HCT116 (cell line): ENCODE measurements at regions not wholly inside any gene's neighbourhood (a gene's known extent, or its start where the extent isn't known, plus 50 kb on each side); places are given as distances from the start of the nearest gene placed in this dataset.

Experiments used
- ATAC-seq: fragments of 200-7000 bp; cut with Tn5 transposase; 2 replicates; pipeline ENCODE4 v1.9.1; 2020; ENCODE audit warnings: mild to moderate bottlenecking, moderate library complexity
- BruUV-seq: library from RNA; stranded (reverse); fragments of 400-500 nt; replicated peaks from 2 replicates; lab custom pipeline; 2021; lab: Mats Ljungman, UMichigan
- CTCF ChIA-PET: fragments of 300-600 bp; sonication (Branson Sonifier 250); formaldehyde crosslinking; loops from one replicate; lab custom pipeline; 2021; ENCODE audit warnings: antibody characterized with exemption; lab: Charles Lee
- POLR2A ChIA-PET: fragments of 300-600, 350-600 bp; sonication (Branson Sonifier 250); formaldehyde crosslinking; loops from one replicate; lab custom pipeline; 2021; ENCODE audit warnings: antibody characterized with exemption; lab: Charles Lee
- RAD21 ChIA-PET, 2 experiments: fragments of 300-600 bp; sonication (Branson Sonifier 250); formaldehyde crosslinking; loops; one replicate each; lab custom pipeline; 2023; ENCODE audit warnings: low total read pairs in 2 of 2; ENCODE audit not compliant: uncharacterized antibody in 2 of 2, unreplicated experiment in 2 of 2, low non-redundant PET in 1 of 2; lab: Charles Lee
- DNase-seq: peaks from one replicate; pipeline ENCODE4 v3.0.0-alpha.2; 2010; ENCODE audit warnings: low read depth, low spot score
- H2AFZ ChIP-seq: fragments of 200-600 bp; shearing (Covaris generic), sonication (generic); 2 replicates; pipeline ENCODE4 v1.6.1; 2017; ENCODE audit warnings: low read depth, mixed run types, mixed read lengths, antibody characterized with exemption, low read length; ENCODE audit not compliant: poor library complexity, severe bottlenecking
- H3K27ac ChIP-seq: 2 replicates; pipeline ENCODE4 v1.5.1; 2012; ENCODE audit warnings: low read depth, low read length
- H3K27me3 ChIP-seq: fragments of 200-600 bp; sonication (generic); 2 replicates; pipeline ENCODE4 v1.6.1; 2016; ENCODE audit warnings: mixed run types, low read length, mixed read lengths; ENCODE audit not compliant: insufficient read depth
- H3K36me3 ChIP-seq, 2 experiments: fragments of 200-500 bp in 1 of 2; fragments of 200-600 bp in 1 of 2; sonication (Bioruptor generic) in 1 of 2; sonication (generic) in 1 of 2; 2 replicates each; pipeline versions ENCODE4 v1.5.1 to v1.6.1; 2014 to 2016; ENCODE audit warnings: low read length in 2 of 2, inconsistent platforms in 1 of 2, mixed read lengths in 1 of 2, mixed run types in 1 of 2; ENCODE audit not compliant: insufficient read depth in 2 of 2, control insufficient read depth in 1 of 2
- H3K4me1 ChIP-seq, 2 experiments: fragments of 200-600 bp in 1 of 2; sonication (generic) in 1 of 2; 2 replicates each; pipeline versions ENCODE4 v1.5.1 to v1.6.1; 2012 to 2017; ENCODE audit warnings: low read length in 2 of 2, inconsistent platforms in 1 of 2, mild to moderate bottlenecking in 1 of 2, mixed read lengths in 1 of 2, mixed run types in 1 of 2, moderate library complexity in 1 of 2; ENCODE audit not compliant: insufficient read depth in 2 of 2, control insufficient read depth in 1 of 2
- H3K4me2 ChIP-seq: fragments of 200-600 bp; sonication (generic); 2 replicates; pipeline ENCODE4 v1.6.1; 2017; ENCODE audit warnings: mixed run types, low read length, mixed read lengths
- H3K4me3 ChIP-seq, 2 experiments: fragments of 200-600 bp in 1 of 2; sonication (generic) in 1 of 2; replicated peaks in 1 of 2; 2 replicates each; pipeline ENCODE4 v1.5.1; 2011 to 2016; ENCODE audit warnings: low read length in 2 of 2, control low read depth in 1 of 2, low read depth in 1 of 2, mild to moderate bottlenecking in 1 of 2, mixed read lengths in 1 of 2, mixed run types in 1 of 2
- H3K79me2 ChIP-seq: fragments of 200-600 bp; sonication (generic); 2 replicates; pipeline ENCODE4 v1.6.1; 2017; ENCODE audit warnings: mild to moderate bottlenecking, mixed run types, low read length, moderate library complexity, mixed read lengths; ENCODE audit not compliant: insufficient read depth
- H3K9ac ChIP-seq: fragments of 200-600 bp; sonication (generic); 2 replicates; pipeline ENCODE4 v1.6.1; 2016; ENCODE audit warnings: low read length, mixed read lengths
- H3K9me2 ChIP-seq: fragments of 200-600 bp; sonication (generic), shearing (Covaris generic); 2 replicates; pipeline ENCODE4 v1.6.1; 2017; ENCODE audit warnings: mixed run types, mild to moderate bottlenecking, moderate library complexity; ENCODE audit not compliant: insufficient read depth
- H3K9me3 ChIP-seq, 2 experiments: fragments of 200-500 bp in 1 of 2; fragments of 200-600 bp in 1 of 2; sonication (Bioruptor generic) in 1 of 2; sonication (generic) in 1 of 2; 2 replicates each; pipeline ENCODE4 v1.6.1; 2014 to 2017; ENCODE audit warnings: low read length in 2 of 2, mixed read lengths in 2 of 2, inconsistent platforms in 1 of 2, low read depth in 1 of 2, mild to moderate bottlenecking in 1 of 2, mixed run types in 1 of 2, moderate library complexity in 1 of 2; ENCODE audit not compliant: control insufficient read depth in 1 of 2, insufficient read depth in 1 of 2
- H4K20me1 ChIP-seq: fragments of 200-600 bp; sonication (generic), shearing (Covaris generic); 2 replicates; pipeline ENCODE4 v1.6.1; 2017; ENCODE audit warnings: mixed run types, mild to moderate bottlenecking, moderate library complexity; ENCODE audit not compliant: insufficient read depth
- ELF1 ChIP-seq: IDR thresholded peaks from 2 replicates; pipeline ENCODE4 v1.6.1; 2012; ENCODE audit warnings: low read depth, borderline replicate concordance
- EZH2 ChIP-seq: fragments of 200-600 bp; sonication (generic); IDR thresholded peaks from 2 replicates; pipeline ENCODE4 v1.6.1; 2017; ENCODE audit warnings: antibody characterized with exemption, mixed run types
- EZH2phosphoT487 ChIP-seq: fragments of 200-600 bp; IDR thresholded peaks from 2 replicates; pipeline ENCODE4 v1.6.1; 2018; ENCODE audit warnings: antibody characterized with exemption, borderline replicate concordance
- JUND ChIP-seq: IDR thresholded peaks from 2 replicates; pipeline ENCODE4 v1.6.1; 2012
- MAX ChIP-seq: IDR thresholded peaks from 2 replicates; pipeline ENCODE4 v1.6.1; 2012
- POLR2A ChIP-seq: IDR thresholded peaks from 2 replicates; pipeline ENCODE4 v1.7.0; 2011; ENCODE audit warnings: borderline replicate concordance; ENCODE audit not compliant: insufficient read depth, insufficient read length; ENCODE audit errors: extremely low read depth
- POLR2AphosphoS5 ChIP-seq: IDR thresholded peaks from 2 replicates; pipeline ENCODE4 v1.6.1; 2011; ENCODE audit warnings: mild to moderate bottlenecking, low read depth, low read length, moderate library complexity
- RAD21 ChIP-seq: IDR thresholded peaks from 2 replicates; pipeline ENCODE4 v1.6.1; 2012; ENCODE audit warnings: low read depth, mild to moderate bottlenecking
- TCF7L2 ChIP-seq: IDR thresholded peaks from 2 replicates; pipeline ENCODE4 v1.7.0; 2011; ENCODE audit warnings: borderline replicate concordance, inconsistent platforms; ENCODE audit not compliant: insufficient read depth, insufficient read length; ENCODE audit errors: extremely low read depth
- ZBTB33 ChIP-seq: IDR thresholded peaks from 2 replicates; pipeline ENCODE4 v1.6.1; 2011; ENCODE audit warnings: mild to moderate bottlenecking, low read length, moderate library complexity; ENCODE audit not compliant: insufficient replicate concordance; ENCODE audit errors: extremely low read depth
- intact Hi-C: fragments of 100-400 bp; cut with micrococcal nuclease; formaldehyde crosslinking; loops from 2 replicates; pipeline ENCODE4 v1.10.0; 2022

- Histone ChIP-seq H3K36me3 (no peaks in the 10 kb centered on the region), H3K27ac (no peak overlapping the region), H4K20me1 (no peaks in the 10 kb centered on the region), H3K9me3 (no peaks in the 10 kb centered on the region), H3K4me2 (no peak overlapping the region), H3K9me2 (no peaks in the 10 kb centered on the region), H3K27me3 (0 out of 2 replicates have a peak, but pooled peaks cover 8% of the 10 kb centered on the region), H3K79me2 (no peaks in the 10 kb centered on the region), H3K4me3 (no peak overlapping the region), H3K4me1 (no peaks in the 10 kb centered on the region), H2AFZ (no peak overlapping the region), H3K9ac (no peak overlapping the region)
- intact Hi-C loops, result no loop called here
- ChIA-PET CTCF (no interaction called here), RAD21 (no interaction called here), POLR2A (no interaction called here)
- no peak for TF ChIP-seq EZH2
- DNase-seq, result no peak
- no peak for ATAC-seq
- BruUV-seq, result no TSS peak
These were observed 242.3 kb upstream of the NREP start for GRCh38 chr5:111999286-111999685.

- no peak overlapping the region for H2AFZ ChIP-seq
- H3K9ac ChIP-seq, result no peak overlapping the region
- H3K4me2 ChIP-seq, result no peak overlapping the region
- ChIA-PET RAD21 (no interaction called here), POLR2A (no interaction called here), CTCF (no interaction called here)
- no peaks in the 10 kb centered on the region for H3K9me2 ChIP-seq
- no peak for ATAC-seq
- DNase-seq, result no peak
- H3K27ac ChIP-seq, result no peak overlapping the region
- H3K27me3 ChIP-seq, result 0 out of 2 replicates have a peak, but pooled peaks cover 8% of the 10 kb centered on the region
- no peaks in the 10 kb centered on the region for H3K79me2 ChIP-seq
- intact Hi-C loops, result no loop called here
- no TSS peak for BruUV-seq
- H3K4me3 ChIP-seq, result no peak overlapping the region
- TF ChIP-seq RAD21, result no peak
- no peaks in the 10 kb centered on the region for H3K4me1 ChIP-seq
- no peaks in the 10 kb centered on the region for H3K36me3 ChIP-seq
- H3K9me3 ChIP-seq, result no peaks in the 10 kb centered on the region
- no peaks in the 10 kb centered on the region for H4K20me1 ChIP-seq
These were observed 241.9 kb upstream of the NREP start for GRCh38 chr5:111998871-111999270.

GRCh38 chr5:111997711-111998110 is 240.7 kb upstream of the NREP start:
- peak; percentile 13 for DNase-seq
- no TSS peak for BruUV-seq
- POLR2A ChIA-PET, result no interaction called here

More at GRCh38 chr5:111997711-111998110, 240.7 kb upstream of the NREP start:
- no peaks in the 10 kb centered on the region for H3K36me3 ChIP-seq
- no peak overlapping the region for H2AFZ ChIP-seq
- CTCF ChIA-PET, result no interaction called here
- no peaks in the 10 kb centered on the region for H4K20me1 ChIP-seq
- H3K4me3 ChIP-seq, result no peak overlapping the region
- H3K4me2 ChIP-seq, result no peak overlapping the region
- H3K9me2 ChIP-seq, result no peaks in the 10 kb centered on the region
- RAD21 ChIA-PET, result no interaction called here
- no peak overlapping the region for H3K9ac ChIP-seq
- H3K4me1 ChIP-seq, result no peaks in the 10 kb centered on the region
- H3K27me3 ChIP-seq, result 0 out of 2 replicates have a peak, but pooled peaks cover 8% of the 10 kb centered on the region
- no peaks in the 10 kb centered on the region for H3K9me3 ChIP-seq
- peak; percentile 46; the same call in 1 of the 2 replicates for ATAC-seq
- TF ChIP-seq POLR2AphosphoS5, result no peak
- TF ChIP-seq ELF1, result no peak
- no peak for TF ChIP-seq POLR2A
- TF ChIP-seq EZH2phosphoT487, result no peak
- TF ChIP-seq TCF7L2, result no peak
- no peak for TF ChIP-seq EZH2
- no peak for TF ChIP-seq MAX
- no peak for TF ChIP-seq ZBTB33
- TF ChIP-seq JUND, result no peak; the same call in 1 of the 2 replicates
- intact Hi-C loops, result no loop called here
- H3K79me2 ChIP-seq, result no peaks in the 10 kb centered on the region
- H3K27ac ChIP-seq, result no peak overlapping the region
